Activated CD8-positive, alpha-beta memory T cell treated with anti-CD3 and anti-CD28 coated beads, Interleukin-2, amount 10 ng/mL, durations not matched to agents 7 days and 5 days (primary cell): ENCODE measurements at regions not wholly inside any gene's neighbourhood (a gene's known extent, or its start where the extent isn't known, plus 50 kb on each side); places are given as distances from the start of the nearest gene placed in this dataset.

ENCODE experiments used
- ATAC-seq: fragments of 150-1000 bp; cut with Tn5 transposase; one replicate; pipeline ENCODE4 v1.10.0; 2021; ENCODE audit warnings: moderate library complexity
- CTCF ChIA-PET: fragments of 350-600 bp; sonication (Branson Sonifier 250); formaldehyde crosslinking; loops from one replicate; lab custom pipeline; 2021; ENCODE audit warnings: antibody characterized with exemption; lab: Charles Lee
- DNase-seq: peaks from one replicate; pipeline ENCODE4 v3.0.0-alpha.2; 2020
- H3K27ac Mint-ChIP-seq: one replicate; pipeline ENCODE4 v1.8.0; 2021; ENCODE audit warnings: mild to moderate bottlenecking, mixed read lengths
- H3K27me3 Mint-ChIP-seq: one replicate; pipeline ENCODE4 v1.8.0; 2021; ENCODE audit warnings: mixed read lengths
- H3K36me3 Mint-ChIP-seq: one replicate; pipeline ENCODE4 v1.8.0; 2021; ENCODE audit warnings: mild to moderate bottlenecking, mixed read lengths
- H3K4me1 Mint-ChIP-seq: one replicate; pipeline ENCODE4 v1.8.0; 2021; ENCODE audit warnings: mixed read lengths
- H3K4me3 Mint-ChIP-seq: one replicate; pipeline ENCODE4 v1.8.0; 2021; ENCODE audit warnings: mild to moderate bottlenecking, moderate library complexity, mixed read lengths
- H3K9me3 Mint-ChIP-seq: one replicate; pipeline ENCODE4 v1.8.0; 2022; ENCODE audit warnings: low read depth, mixed read lengths

GRCh38 chr10:56920601-56921261, 559.7 kb upstream of the ZWINT start:
- Mint-ChIP-seq H3K4me3 (no peak overlapping the region), H3K36me3 (no peaks in the 10 kb centered on the region), H3K4me1 (no peaks in the 10 kb centered on the region), H3K27me3 (no peaks in the 10 kb centered on the region), H3K27ac (no peak overlapping the region), H3K9me3 (peaks cover 19% of the 10 kb centered on the region)
- DNase-seq (no peak), ATAC-seq (no peak)
- CTCF ChIA-PET: no interaction called here

GRCh38 chr10:56912043-56912442, 551.0 kb upstream of the ZWINT start:
- CTCF ChIA-PET: interaction anchor here (0.8 kb wide), 1 partner anchor 8 kb away, joined by 3 read pairs; no protein-coding TSS in a partner anchor
- no peak overlapping the region for H3K4me3 Mint-ChIP-seq

GRCh38 chr10:56905051-56905450, 544.0 kb upstream of the ZWINT start:
- no peaks in the 10 kb centered on the region for H3K4me1 Mint-ChIP-seq
- H3K36me3 Mint-ChIP-seq: no peaks in the 10 kb centered on the region
- CTCF ChIA-PET: no interaction called here
- H3K4me3 Mint-ChIP-seq: no peak overlapping the region
- ATAC-seq: no peak
- H3K27me3 Mint-ChIP-seq: no peaks in the 10 kb centered on the region
- peaks cover 2% of the 10 kb centered on the region for H3K9me3 Mint-ChIP-seq
- H3K27ac Mint-ChIP-seq: no peak overlapping the region
- no peak for DNase-seq

More at GRCh38 chr10:56912043-56912442, 551.0 kb upstream of the ZWINT start:
- Mint-ChIP-seq H3K27me3 (no peaks in the 10 kb centered on the region), H3K9me3 (peaks cover 7% of the 10 kb centered on the region), H3K4me1 (no peaks in the 10 kb centered on the region), H3K27ac (no peak overlapping the region), H3K36me3 (no peaks in the 10 kb centered on the region)
- no peak for ATAC-seq
- DNase-seq: no peak

GRCh38 chr10:56902554-56902953, 541.5 kb upstream of the ZWINT start:
- CTCF ChIA-PET: no interaction called here

GRCh38 chr10:56895306-56895705, 534.2 kb upstream of the ZWINT start:
- Mint-ChIP-seq H3K27me3 (no peaks in the 10 kb centered on the region), H3K4me1 (no peaks in the 10 kb centered on the region), H3K27ac (no peak overlapping the region), H3K36me3 (no peaks in the 10 kb centered on the region), H3K4me3 (no peak overlapping the region), H3K9me3 (peaks cover 13% of the 10 kb centered on the region)
- ATAC-seq (no peak), DNase-seq (no peak)
- CTCF ChIA-PET: no interaction called here

More at GRCh38 chr10:56902554-56902953, 541.5 kb upstream of the ZWINT start:
- no peaks in the 10 kb centered on the region for H3K4me1 Mint-ChIP-seq
- no peaks in the 10 kb centered on the region for H3K36me3 Mint-ChIP-seq
- DNase-seq: no peak
- no peak overlapping the region for H3K4me3 Mint-ChIP-seq
- peaks cover 8% of the 10 kb centered on the region for H3K9me3 Mint-ChIP-seq
- no peak for ATAC-seq
- H3K27ac Mint-ChIP-seq: no peak overlapping the region
- H3K27me3 Mint-ChIP-seq: no peaks in the 10 kb centered on the region

GRCh38 chr10:56881218-56881617, 520.2 kb upstream of the ZWINT start:
- Mint-ChIP-seq H3K9me3 (peaks cover 12% of the 10 kb centered on the region), H3K27ac (no peak overlapping the region), H3K27me3 (no peaks in the 10 kb centered on the region), H3K4me1 (no peaks in the 10 kb centered on the region), H3K4me3 (no peak overlapping the region), H3K36me3 (no peaks in the 10 kb centered on the region)
- no peak for DNase-seq
- ATAC-seq: no peak
- CTCF ChIA-PET: no interaction called here

- ATAC-seq: no peak
- peaks cover 12% of the 10 kb centered on the region for H3K9me3 Mint-ChIP-seq
Measured at GRCh38 chr10:56880606-56881005, 519.5 kb upstream of the ZWINT start.

GRCh38 chr10:56874950-56875349, 513.9 kb upstream of the ZWINT start:
- Mint-ChIP-seq H3K4me1 (no peaks in the 10 kb centered on the region), H3K9me3 (peaks cover 6% of the 10 kb centered on the region), H3K4me3 (no peak overlapping the region), H3K36me3 (no peaks in the 10 kb centered on the region), H3K27ac (no peak overlapping the region), H3K27me3 (no peaks in the 10 kb centered on the region)
- ATAC-seq (no peak), DNase-seq (no peak)
- CTCF ChIA-PET: no interaction called here

More at GRCh38 chr10:56880606-56881005, 519.5 kb upstream of the ZWINT start:
- Mint-ChIP-seq H3K4me1 (no peaks in the 10 kb centered on the region), H3K27me3 (no peaks in the 10 kb centered on the region), H3K27ac (no peak overlapping the region), H3K4me3 (no peak overlapping the region), H3K36me3 (no peaks in the 10 kb centered on the region)
- CTCF ChIA-PET: no interaction called here
- no peak for DNase-seq

GRCh38 chr10:56871160-56871668, 510.2 kb upstream of the ZWINT start:
- CTCF ChIA-PET: no interaction called here
- no peak overlapping the region for H3K27ac Mint-ChIP-seq
- ATAC-seq (no peak), DNase-seq (no peak)
- peaks cover 6% of the 10 kb centered on the region for H3K9me3 Mint-ChIP-seq
- H3K27me3 Mint-ChIP-seq: no peaks in the 10 kb centered on the region
- no peaks in the 10 kb centered on the region for H3K4me1 Mint-ChIP-seq
- no peaks in the 10 kb centered on the region for H3K36me3 Mint-ChIP-seq
- H3K4me3 Mint-ChIP-seq: no peak overlapping the region

- no peak for DNase-seq
Measured at GRCh38 chr10:56867236-56867635, 506.2 kb upstream of the ZWINT start.

GRCh38 chr10:56856569-56856968, 495.5 kb upstream of the ZWINT start:
- DNase-seq (no peak), ATAC-seq (no peak)
- Mint-ChIP-seq H3K4me1 (no peaks in the 10 kb centered on the region), H3K9me3 (peaks cover 4% of the 10 kb centered on the region), H3K27me3 (no peaks in the 10 kb centered on the region), H3K4me3 (no peak overlapping the region), H3K27ac (no peak overlapping the region), H3K36me3 (no peaks in the 10 kb centered on the region)
- CTCF ChIA-PET: no interaction called here

More at GRCh38 chr10:56867236-56867635, 506.2 kb upstream of the ZWINT start:
- Mint-ChIP-seq H3K36me3 (no peaks in the 10 kb centered on the region), H3K27me3 (no peaks in the 10 kb centered on the region), H3K4me1 (no peaks in the 10 kb centered on the region), H3K27ac (no peak overlapping the region), H3K9me3 (peaks cover 4% of the 10 kb centered on the region), H3K4me3 (no peak overlapping the region)
- CTCF ChIA-PET: no interaction called here
- no peak for ATAC-seq

- ATAC-seq: no peak
- Mint-ChIP-seq H3K27ac (no peak overlapping the region), H3K36me3 (no peaks in the 10 kb centered on the region), H3K4me3 (no peak overlapping the region), H3K27me3 (no peaks in the 10 kb centered on the region), H3K9me3 (peaks cover 2% of the 10 kb centered on the region), H3K4me1 (no peaks in the 10 kb centered on the region)
- CTCF ChIA-PET: no interaction called here
- DNase-seq: no peak
Measured at GRCh38 chr10:56844978-56845529, 484.0 kb upstream of the ZWINT start.

GRCh38 chr10:56836659-56837058, 475.6 kb upstream of the ZWINT start:
- CTCF ChIA-PET: no interaction called here
- H3K4me3 Mint-ChIP-seq: no peak overlapping the region
- no peak for ATAC-seq
- no peaks in the 10 kb centered on the region for H3K9me3 Mint-ChIP-seq
- H3K27ac Mint-ChIP-seq: no peak overlapping the region
- no peaks in the 10 kb centered on the region for H3K36me3 Mint-ChIP-seq
- no peak for DNase-seq
- no peaks in the 10 kb centered on the region for H3K4me1 Mint-ChIP-seq
- H3K27me3 Mint-ChIP-seq: no peaks in the 10 kb centered on the region

GRCh38 chr10:56831681-56832080, 470.6 kb upstream of the ZWINT start:
- DNase-seq (no peak), ATAC-seq (no peak)
- H3K4me3 Mint-ChIP-seq: no peak overlapping the region
- no peaks in the 10 kb centered on the region for H3K36me3 Mint-ChIP-seq
- no peak overlapping the region for H3K27ac Mint-ChIP-seq
- peaks cover 2% of the 10 kb centered on the region for H3K9me3 Mint-ChIP-seq
- H3K27me3 Mint-ChIP-seq: no peaks in the 10 kb centered on the region
- no peaks in the 10 kb centered on the region for H3K4me1 Mint-ChIP-seq
- CTCF ChIA-PET: no interaction called here
